ENCODE measurements at regions not wholly inside any gene's neighbourhood (a gene's known extent, or its start where the extent isn't known, plus 50 kb on each side); places are given as distances from the start of the nearest gene placed in this dataset.
A peak's percentile ranks its signal among the peaks of the same experiment; 100 is the strongest.

DNA sequence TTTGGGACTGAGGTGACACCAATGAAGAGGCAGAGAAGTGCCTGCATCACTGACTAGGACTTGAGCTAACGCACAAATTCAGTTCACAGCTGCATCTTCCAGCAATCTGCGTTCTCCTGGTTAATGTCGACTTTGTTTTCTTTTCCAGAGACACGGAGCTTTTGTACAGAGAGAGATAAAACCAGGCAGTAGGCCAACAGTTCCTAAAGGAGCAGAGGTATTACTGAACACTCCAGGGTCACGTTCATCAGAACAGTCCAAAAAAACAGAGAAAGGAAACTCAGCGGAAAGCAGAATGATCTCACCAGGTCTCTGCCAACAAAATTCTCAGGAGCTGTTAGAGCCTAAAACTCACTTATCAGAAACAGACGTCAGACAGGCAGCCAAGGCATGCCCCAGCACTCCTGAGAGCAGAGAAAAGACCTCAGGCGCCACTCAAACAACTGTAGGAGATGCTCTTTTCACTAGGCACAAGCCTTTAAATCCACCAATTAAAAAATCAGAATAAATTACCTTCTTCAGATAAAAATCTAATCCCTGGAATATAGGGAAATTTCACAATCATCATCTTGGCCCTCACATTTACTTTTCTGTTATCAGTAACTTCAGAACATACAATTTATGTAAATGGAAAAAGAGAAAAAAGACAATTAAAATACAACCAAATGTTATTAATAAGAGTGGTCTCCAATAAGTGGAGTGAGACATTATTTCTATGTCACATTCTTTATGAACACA, 95.9 kb upstream of the SPTBN1 start:
- DNase-seq = peak; percentile 13

DNA sequence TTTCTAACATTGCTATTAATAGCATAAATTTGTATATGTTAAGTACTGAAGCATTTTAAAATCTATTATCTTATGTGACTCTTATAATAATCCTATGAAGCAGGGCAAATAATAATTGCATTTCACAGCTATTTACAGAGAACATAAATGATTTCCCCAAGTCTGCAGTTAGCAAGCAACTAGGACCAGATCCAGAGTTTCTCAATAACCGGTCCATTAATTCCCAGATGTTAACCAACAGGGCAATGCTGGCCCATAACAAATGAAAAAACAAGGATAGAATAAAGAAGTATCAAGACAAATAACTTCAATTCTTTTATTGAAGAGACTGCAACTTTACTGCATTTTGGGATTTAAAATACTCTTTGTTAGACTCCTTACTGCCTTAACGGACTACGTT, 91.7 kb upstream of the SPTBN1 start:
- no peak for DNase-seq

DNA sequence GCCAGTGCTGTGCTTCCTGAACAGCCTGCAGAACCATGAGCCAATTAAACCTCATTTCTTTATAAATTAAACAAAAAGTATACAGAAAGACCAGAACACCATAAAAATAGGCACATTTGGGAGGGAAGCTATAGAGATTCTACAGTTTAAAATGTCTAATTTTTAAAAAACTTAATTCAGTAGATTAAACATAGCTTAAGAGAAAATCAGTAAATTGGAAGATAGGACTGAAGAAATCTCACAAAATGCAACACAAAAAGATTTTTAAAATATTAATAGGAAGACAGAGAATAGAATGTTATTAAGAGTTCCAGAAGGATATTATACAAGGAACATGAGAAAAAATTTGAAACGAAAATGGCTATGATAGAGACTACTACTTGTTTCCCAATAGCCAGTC, 90.5 kb upstream of the SPTBN1 start:
- DNase-seq = no peak

DNA sequence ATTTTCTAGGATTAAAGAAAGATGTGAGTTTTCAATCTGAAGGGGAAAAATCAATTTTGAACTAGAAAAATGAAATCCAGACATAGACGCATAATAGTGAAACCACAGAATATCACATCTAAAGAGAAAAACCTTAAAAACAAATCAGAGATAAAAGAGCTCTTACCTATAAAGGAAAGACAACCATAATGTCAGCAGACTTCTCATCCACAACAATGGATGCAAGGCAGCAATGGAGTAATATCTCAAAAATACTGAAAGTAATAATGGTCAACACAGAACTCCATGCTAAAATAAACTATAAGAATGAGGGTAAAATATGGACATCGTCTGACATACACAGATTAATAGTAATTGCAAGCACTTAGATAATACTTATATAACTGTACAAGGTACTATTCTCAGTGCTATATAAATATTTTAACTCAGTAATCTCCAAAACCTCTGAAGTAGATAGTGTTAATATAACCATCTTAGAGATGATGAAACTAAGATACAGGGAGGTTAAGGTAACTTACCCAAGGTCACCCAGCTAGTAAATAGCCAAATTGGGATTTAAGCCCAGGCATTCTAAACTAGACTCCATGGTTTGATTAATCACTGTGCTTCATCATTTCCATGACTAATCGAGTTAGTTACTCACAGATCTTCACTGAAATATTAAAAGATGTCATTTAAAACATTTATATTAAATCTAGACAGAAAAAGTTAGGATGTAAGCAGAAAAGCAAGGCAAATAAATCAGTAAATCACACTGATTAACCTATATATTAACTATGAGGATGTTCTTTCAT, 89.4 kb upstream of the SPTBN1 start:
- no peak for DNase-seq

DNA sequence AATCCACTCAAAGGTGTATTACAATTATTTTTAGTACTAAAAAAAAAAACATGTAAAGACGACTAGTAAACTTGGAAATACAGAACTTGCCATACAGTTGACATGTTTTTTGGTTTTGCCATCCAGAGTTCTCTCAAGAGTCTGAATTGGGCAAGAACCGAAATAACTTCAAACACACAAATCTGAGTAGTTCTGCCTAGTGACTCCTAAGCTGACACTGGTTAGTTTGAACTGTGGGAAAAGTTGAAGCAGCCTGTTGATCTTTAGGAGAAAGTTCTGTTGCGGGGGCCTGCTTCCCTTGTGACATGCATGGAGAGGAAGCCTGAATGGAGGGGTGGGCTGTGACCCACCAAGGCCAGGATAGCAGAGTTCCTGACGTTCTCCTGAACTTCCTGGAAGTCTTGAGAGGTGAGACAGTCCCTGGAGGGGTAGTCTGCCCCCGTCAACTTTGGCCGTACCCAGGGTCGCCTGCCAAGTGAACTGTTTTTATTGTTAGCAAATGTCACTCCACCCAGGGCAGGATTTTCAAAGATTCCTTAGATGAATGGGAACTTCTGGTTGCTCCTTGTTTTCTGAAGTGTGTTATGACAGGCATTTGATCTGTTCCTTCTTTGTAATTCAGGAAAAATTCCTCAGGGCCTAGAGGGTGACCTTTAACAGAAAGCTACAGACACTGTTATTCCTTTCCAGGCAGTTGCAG, 85.6 kb upstream of the SPTBN1 start:
- DNase-seq = no peak

DNA sequence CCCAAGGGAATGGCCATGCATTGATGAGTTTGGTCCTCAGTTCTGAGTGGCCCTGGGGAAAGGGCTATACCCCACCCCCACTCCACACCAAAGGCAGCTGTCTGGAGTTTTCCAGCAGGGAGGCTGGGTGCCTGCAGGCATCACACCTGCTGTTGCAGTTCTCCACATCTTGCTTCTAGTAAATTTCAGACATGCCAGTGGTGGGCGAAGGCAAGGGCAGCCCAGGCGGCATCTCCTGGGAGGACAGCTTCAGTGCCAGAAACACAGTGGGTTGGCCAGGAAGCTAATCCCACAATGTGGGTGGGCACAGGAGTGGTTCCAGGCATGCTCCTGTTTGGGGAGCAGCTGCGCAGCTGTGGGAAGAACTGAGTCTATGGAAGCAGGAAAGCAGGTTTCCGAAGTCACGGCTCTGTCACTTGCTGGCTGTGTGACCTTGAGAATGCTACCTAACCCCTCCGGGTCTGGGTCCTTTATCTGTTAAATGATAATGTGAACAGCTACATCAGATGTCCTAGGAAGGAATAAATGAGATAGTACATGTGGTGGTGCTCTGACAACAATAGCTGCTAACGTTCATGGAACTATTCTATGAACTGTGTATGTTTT, 84.6 kb upstream of the SPTBN1 start:
- DNase-seq = no peak

DNA sequence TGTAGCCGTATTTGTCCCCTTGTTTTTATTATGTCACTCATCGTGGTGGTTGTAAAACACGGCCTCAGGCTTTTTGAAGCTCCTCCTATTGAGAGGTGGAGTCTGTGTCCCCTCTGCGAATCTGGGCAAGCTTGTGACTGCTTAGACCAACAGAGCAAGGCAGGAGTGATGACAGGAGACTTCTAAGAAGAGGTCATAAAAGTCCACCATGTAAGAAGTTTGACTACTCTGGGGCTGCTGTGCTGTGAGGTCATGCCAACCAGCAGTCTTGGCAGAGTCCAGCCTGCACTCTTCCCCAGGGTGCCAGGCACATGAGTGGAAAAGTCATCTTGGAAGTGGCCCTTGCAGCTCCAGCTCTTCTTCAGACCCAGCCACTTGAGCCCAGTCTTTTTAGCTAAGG, 83.8 kb upstream of the SPTBN1 start:
- no peak for DNase-seq

DNA sequence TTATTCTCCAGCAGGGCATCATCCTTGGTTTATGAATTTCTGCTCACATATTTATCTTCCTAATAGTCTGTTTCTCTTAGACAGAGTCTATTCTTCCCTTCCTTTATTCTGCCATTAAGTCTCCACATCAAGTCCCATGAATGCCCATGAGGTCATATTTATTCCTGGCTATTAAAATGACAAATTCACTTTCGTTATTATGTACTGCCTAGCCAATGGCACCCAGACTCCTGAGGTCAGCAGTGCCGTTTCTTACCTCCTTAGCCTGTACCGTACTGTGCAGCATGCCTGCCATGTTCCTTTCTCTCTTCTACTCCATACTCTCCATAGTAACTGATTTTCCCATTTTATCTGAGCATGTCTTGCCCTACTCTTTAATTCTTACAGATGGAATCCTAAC, 82.3 kb upstream of the SPTBN1 start:
- no peak for DNase-seq

DNA sequence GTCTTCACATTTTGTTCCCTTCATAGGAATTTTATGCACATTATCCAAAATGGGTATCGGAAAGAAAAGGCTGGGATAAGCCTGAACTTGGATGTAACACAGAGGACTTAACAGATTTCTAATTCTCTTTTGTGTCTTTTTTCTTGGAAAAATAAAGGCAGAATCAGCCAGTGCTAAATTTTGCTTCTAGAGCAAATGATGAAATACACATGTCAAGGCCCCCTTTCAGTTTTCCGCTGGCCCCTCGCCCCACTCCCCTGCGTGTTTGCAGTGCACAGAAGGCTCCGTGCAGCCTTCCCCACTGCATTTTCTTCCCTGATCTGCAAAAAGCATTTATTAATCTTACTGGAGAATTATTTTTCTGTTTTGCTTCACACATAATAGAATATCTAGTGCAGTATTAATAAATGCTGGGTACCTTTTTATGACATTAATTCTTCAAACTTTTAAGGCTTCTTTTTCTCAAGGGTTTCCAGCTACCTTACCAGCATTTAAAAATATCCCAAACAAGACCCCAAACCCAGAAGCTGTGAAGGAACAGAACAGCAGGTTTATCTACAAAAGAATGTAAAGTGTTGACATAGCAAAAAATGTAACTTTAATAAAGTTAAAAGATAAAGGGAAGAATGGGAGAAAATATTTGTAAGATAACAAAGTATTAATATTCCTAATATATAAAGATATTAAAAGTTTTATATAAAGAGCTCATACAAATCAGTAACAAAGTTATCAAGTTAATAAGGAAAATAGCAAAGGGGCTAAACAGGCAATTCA, 81.3 kb upstream of the SPTBN1 start:
- no peak for DNase-seq

DNA sequence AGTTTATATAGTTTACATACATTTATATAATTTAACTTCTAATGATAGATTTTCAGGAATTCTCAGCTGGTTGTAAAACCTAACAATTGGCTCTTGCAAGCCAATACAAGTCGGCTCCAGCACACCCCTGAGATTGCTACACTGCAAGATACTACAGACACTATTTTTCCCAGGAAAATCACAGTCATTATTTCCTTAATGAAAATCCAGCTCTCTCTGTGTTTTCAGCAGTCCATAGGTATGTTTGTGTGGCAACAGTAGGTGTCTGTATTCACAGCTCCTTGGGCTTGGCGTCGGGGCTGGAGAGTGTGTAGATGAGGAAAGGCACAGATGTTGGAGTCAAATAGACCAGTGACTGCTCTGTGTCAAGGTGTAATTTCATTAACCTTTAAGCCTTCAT, 78.7 kb upstream of the SPTBN1 start:
- no peak for DNase-seq

DNA sequence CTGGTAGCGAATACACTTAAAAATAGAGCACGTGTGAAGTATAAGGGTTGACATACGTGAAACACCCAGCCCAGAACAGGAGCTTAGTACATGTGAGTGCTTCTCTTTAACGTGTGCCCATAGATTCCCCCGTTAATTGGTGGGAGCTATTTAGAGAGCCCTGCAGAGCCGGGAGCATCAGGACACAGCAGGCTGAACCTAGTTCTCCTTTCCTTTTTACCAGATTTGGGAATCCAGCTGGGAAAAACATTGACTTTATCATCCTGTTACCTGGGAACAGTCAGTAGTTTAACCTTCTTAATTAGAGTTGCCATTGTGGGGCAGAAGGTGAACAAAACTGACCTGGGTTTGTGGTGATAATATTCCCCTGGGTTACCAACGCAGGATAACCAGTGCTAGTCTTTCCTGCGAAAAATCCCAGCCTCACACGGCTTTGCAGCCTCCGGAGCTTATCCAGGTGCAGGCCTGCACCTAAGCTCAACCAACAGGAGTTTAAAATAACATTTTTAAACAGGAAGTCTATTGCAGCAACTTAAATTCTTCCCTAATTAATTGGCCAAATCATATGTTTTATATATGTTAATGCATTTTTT, 78.1 kb upstream of the SPTBN1 start:
- DNase-seq = no peak

DNA sequence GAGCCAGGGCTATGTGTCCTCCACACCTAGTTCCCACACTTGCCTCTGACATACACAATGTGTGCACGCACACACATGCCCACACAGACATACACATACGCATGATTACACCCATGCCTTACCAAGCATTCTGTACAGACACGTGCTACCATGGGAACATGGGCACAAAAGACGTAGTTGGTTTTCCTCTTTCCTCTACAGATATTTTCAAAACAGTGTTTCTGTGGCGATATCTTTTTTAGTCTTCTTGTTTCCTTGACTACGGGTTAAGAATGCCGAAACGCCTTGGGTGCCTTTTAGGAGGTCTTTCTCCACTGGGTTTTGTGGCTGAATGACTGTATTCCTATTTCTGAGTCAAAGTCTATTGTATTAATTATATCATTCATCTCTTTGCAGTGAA, 75.5 kb upstream of the SPTBN1 start:
- DNase-seq = no peak

DNA sequence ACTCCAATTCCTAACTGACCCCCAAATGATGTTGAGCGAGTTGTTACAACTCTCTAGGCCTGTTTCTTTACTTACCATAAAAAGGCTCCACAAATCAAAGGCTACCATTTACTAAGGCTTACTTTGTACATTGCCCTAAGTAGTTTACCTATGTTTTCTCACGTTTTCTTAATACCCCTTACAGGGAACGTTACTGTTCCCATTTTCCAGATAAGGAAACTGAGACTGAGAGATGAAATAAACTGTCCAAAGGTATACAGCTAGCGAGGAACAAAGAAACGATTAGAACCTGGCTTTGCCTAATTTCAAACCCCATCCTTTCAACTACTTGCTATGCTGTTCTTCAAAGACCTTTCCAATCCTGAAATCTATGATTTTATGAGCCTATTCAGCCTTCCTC, 74.8 kb upstream of the SPTBN1 start:
- DNase-seq = no peak

DNA sequence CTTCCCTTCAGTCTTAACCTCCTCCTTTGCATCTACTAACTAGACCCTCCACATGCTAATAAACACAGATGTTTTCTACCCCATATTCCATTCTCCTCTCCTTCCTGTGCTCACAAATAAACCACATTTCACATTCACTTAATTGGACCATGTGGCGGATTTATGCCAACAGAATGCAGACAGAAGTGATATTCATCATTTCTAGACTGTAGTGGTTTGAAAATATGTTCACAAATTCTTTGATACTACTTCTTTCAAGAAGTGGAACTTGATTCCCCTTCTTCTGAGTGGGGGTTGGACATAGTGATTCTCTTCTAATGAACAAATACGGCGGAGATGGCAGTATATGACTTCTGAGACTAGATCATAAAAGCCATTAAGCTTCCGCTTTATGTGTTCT, 73.5 kb upstream of the SPTBN1 start:
- no peak for DNase-seq

DNA sequence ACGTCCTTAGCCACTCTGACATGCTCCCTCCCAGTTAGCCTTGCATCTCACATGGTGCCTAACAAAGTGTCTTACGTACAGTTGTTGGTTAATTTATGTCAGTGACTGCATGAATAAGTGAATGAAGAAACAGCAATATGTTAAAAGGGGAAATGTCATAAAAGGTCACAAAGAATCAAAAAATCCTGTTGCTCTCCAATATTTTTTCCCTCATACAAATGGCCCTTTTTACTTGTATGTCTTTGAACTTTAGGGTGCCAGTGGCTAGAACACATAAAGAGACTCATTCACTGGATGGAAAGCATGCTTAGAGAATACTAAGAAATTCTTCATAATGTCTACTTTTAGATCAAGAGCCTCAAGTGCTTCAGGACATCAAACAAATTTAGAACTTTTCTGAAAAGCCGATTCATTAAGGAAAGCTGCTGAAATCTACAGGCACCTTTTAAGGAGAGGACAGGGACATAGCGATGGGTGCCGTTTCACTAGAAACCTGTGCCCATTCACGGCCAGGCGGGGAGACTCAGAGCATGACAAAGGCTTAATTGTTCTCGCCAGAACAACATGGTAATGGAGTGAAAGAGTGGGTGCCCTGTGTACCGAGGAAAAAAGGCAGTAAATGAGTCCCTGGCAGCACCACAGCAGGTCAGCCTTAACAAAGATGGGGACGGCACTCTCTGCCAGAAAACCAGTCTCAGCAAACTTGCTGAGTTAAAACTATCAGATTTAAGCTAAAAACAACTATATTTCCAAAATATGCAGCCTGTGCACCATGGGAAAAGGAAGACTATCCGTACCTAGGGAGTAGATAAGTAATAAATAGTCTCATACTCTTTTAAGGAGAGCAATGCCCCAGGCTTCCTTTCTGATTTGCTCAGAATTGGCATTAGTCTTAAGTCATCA, 71.6 kb upstream of the SPTBN1 start:
- DNase-seq = no peak

DNA sequence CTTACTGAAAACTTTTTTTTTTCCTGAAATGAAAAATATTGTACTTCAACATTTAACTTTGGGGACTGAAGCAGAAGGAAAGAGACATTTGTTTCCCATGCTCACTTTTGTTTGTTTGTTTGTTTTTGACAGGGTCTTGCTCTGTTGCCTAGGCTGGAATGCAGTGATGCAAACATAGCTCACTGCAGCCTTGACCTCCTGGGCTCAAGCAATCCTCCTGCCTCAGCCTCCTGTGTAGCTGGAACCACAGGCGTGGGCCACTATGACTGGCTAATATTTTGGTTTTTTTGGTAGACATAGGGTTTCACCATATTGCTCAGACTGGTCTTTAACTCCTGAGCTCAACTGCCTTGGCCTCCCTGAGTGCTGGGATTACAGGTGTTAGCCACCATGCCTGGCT, 70.9 kb upstream of the SPTBN1 start:
- DNase-seq = no peak

DNA sequence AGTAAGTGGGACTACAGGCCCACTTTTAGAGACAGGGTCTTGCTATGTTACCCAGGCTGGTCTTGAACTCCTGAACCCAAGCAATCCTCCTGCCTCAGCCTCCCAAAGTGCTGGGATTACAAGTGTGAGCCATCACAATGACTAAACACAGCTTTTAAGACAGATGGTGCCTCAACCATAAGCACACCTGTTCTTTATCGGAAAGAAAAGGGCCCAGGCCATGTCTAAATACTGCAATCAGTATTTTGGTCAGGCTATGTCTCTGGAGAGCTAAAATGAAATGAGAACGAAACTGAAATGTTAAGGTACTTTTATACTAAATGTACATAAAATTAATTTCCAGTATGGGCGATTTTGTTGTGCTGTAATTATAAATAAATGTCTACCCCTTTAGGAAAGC, 69.5 kb upstream of the SPTBN1 start:
- DNase-seq = no peak

DNA sequence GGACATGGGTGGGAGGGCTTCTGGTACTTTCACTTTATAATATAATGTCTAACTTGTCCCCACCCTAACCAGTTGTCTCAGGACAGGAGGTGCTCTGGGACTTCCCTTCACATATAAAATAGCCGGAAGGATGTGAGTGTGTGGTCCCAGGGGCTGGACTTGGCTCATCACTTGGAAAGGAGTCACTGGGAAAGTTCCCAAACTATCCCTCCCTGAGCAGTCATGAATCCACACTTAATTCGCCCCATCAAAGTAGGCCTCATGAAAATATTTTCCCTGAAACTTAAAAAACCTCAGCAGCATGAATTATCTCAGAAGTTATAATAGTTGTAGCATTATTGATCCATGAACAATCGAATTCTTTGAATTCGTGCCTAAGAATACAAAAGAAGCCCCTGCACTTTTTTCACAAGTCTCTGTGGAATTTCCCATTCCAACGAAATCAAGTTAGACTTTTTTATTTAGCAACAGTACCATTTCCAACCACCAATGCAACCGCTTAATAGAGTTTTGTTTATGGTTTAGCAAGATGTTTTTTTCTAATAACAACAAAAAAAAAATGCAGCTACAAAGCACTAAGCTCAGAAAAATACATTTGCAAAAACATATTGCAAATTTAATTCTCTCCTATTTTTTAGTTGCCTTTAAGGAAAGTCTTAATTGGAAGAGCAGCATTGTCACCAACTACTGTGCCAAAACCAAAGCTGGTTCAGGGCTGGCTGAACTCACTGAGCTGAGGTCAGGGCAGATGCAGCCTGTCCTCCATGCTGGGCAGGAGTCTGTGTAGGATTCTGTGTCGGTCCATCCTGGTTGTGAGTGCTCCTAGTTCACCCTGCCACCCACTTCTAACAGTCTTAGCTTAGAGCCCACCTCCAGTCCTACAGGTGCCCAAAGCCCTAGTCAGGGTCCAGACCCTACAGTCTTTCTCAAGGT, 68.8 kb upstream of the SPTBN1 start:
- DNase-seq = no peak

DNA sequence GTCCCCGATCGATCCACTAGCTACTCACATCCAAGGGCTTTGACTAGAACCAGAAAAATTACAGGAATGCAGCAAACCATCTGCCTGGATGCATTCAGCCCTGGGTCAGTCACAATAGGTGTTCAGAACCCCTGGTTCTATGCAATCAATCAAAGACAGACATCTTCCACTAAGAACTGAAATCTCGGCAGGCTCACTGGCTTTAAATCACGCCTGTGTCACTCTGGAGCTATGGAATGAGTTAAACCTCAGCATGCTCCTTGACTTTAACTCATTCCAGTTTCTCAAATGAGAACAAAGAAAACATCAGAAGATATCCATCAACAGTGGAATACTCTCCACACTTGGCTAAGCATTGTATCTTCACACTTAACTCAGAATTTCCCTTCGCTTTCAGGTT, 68.1 kb upstream of the SPTBN1 start:
- no peak for DNase-seq
